Immature natural killer cell (primary cell): ENCODE measurements at regions not wholly inside any gene's neighbourhood (a gene's known extent, or its start where the extent isn't known, plus 50 kb on each side); places are given as distances from the start of the nearest gene placed in this dataset.

Source experiments
- DNase-seq, 3 donors: peaks; one replicate each; pipeline ENCODE4 v3.0.0; 2022; ENCODE audit warnings: mixed read lengths in 1 of 3
- H3K27ac Mint-ChIP-seq, 6 donors: one replicate each; pipeline ENCODE4 v1.8.0; 2020; ENCODE audit warnings: mixed read lengths in 6 of 6, mild to moderate bottlenecking in 5 of 6, inconsistent platforms in 4 of 6, moderate library complexity in 3 of 6
- H3K27me3 Mint-ChIP-seq, 3 donors: one replicate each; pipeline ENCODE4 v1.8.0; 2020 to 2021; ENCODE audit warnings: low read depth in 3 of 3, mild to moderate bottlenecking in 3 of 3, mixed read lengths in 3 of 3, moderate library complexity in 3 of 3, inconsistent platforms in 1 of 3
- H3K36me3 Mint-ChIP-seq, 3 donors: one replicate each; pipeline ENCODE4 v1.8.0; 2020; ENCODE audit warnings: mixed read lengths in 3 of 3, inconsistent platforms in 2 of 3, mild to moderate bottlenecking in 2 of 3
- H3K4me1 Mint-ChIP-seq, 2 donors: one replicate each; pipeline ENCODE4 v1.8.0; 2020; ENCODE audit warnings: inconsistent platforms in 2 of 2, mild to moderate bottlenecking in 2 of 2, mixed read lengths in 2 of 2, moderate library complexity in 1 of 2
- H3K4me3 Mint-ChIP-seq, 5 donors: one replicate each; pipeline ENCODE4 v1.8.0; 2020; ENCODE audit warnings: mild to moderate bottlenecking in 5 of 5, mixed read lengths in 5 of 5, inconsistent platforms in 3 of 5, moderate library complexity in 3 of 5
- H3K9me3 Mint-ChIP-seq, 6 donors: one replicate each; pipeline ENCODE4 v1.8.0; 2020; ENCODE audit warnings: mild to moderate bottlenecking in 6 of 6, mixed read lengths in 6 of 6, inconsistent platforms in 4 of 6, moderate library complexity in 3 of 6

DNA sequence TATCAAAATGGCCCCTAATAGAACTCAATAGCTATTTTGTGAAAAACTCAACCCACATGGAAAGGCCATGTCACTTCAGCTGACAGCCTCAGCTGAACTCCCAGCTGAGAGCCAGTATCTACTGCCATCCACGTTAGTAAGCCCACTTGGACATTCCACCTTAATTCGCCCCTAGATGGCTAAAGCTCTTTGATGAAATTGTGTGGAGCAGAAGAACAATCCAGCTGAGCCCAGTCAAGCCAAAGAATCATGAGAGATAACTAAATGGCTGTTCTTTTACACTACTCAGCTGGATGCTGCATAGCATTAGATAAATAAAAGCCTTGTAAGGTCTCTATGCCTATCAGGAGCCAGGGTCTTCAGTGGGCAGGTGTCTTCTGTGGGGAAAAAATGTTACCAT, 396.8 kb downstream of the AASDHPPT start:
- H3K27me3 Mint-ChIP-seq = no peaks in the 10 kb centered on the region
- DNase-seq = no peak
- peaks cover 0 to 34% (median 21%) of the 10 kb centered on the region in 6 donors for H3K9me3 Mint-ChIP-seq
- H3K4me3 Mint-ChIP-seq = no peak overlapping the region
- H3K27ac Mint-ChIP-seq = no peak overlapping the region
- H3K4me1 Mint-ChIP-seq = no peaks in the 10 kb centered on the region
- no peaks in the 10 kb centered on the region for H3K36me3 Mint-ChIP-seq

DNA sequence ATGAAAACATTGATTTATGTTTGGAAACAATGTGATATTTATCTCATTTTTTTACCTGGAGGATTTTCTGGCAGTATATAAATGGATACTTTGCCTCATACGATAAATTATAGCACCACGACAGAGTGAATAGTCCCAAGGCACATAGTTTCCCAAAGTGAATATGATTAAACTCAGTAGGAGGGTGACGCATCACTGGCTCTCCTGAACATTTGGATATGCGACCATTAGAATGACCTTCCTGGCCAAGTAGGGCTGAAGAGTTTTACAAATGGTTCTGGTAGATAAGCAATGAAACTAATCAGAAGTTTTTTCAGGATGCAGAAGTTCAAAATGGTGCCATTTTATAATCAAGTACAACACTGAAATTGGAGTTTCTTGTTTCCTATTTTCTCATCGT, 397.7 kb downstream of the AASDHPPT start:
- no peaks in the 10 kb centered on the region for H3K36me3 Mint-ChIP-seq
- no peak for DNase-seq
- no peak overlapping the region for H3K4me3 Mint-ChIP-seq
- no peaks in the 10 kb centered on the region for H3K27me3 Mint-ChIP-seq
- no peak overlapping the region for H3K27ac Mint-ChIP-seq
- no peaks in the 10 kb centered on the region for H3K4me1 Mint-ChIP-seq
- H3K9me3 Mint-ChIP-seq = peaks cover 0 to 43% (median 20%) of the 10 kb centered on the region in 6 donors

DNA sequence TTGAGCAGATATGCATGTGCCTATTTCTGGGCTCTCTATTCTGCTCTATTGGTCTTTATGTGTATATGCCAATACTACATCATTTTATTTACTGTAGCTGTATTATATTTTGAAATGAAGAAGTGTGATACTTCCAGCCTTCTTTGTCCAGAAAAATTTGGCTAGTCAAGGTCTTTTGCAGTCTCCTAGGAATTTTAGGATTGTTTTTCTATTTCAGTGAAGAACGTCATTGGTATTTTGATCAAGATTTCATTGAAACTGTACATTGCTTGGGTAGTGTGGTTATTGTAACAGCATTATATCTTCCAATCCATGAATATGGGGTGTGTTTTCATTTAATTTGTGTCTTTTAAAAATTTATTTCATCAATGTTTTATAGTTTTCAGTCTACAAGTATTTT, 400.3 kb downstream of the AASDHPPT start:
- no peak overlapping the region for H3K4me3 Mint-ChIP-seq
- H3K9me3 Mint-ChIP-seq = peaks cover 1 to 45% (median 22%) of the 10 kb centered on the region in 6 donors
- H3K27ac Mint-ChIP-seq = no peak overlapping the region

DNA sequence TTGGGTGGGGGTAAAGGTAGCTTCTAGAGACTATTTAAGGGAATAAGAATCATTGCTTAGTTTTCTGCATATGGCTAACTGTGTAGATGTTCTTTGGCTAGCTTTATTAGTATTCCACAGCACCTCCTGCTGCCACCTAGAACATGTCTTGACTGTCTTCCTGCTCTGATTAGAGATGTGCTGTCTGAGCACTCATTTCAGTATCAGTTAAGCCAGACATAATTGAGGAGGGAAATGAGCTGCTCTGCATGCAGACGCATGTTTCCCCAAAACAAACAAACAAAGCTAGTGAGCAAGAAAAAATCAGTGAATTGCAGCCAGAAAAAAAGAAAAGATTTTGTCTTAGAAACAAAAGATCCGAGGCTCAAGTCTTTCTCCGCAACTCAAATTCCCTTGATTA, 402.2 kb downstream of the AASDHPPT start:
- H3K36me3 Mint-ChIP-seq = no peaks in the 10 kb centered on the region
- H3K27ac Mint-ChIP-seq = no peak overlapping the region
- no peaks in the 10 kb centered on the region for H3K27me3 Mint-ChIP-seq
- H3K9me3 Mint-ChIP-seq = peaks cover 1 to 39% (median 20%) of the 10 kb centered on the region in 6 donors
- no peak overlapping the region for H3K4me3 Mint-ChIP-seq
- H3K4me1 Mint-ChIP-seq = no peaks in the 10 kb centered on the region
- DNase-seq = no peak

More for the DNA sequence above, 400.3 kb downstream of the AASDHPPT start:
- no peaks in the 10 kb centered on the region for H3K27me3 Mint-ChIP-seq
- H3K4me1 Mint-ChIP-seq = no peaks in the 10 kb centered on the region
- H3K36me3 Mint-ChIP-seq = no peaks in the 10 kb centered on the region
- no peak for DNase-seq

DNA sequence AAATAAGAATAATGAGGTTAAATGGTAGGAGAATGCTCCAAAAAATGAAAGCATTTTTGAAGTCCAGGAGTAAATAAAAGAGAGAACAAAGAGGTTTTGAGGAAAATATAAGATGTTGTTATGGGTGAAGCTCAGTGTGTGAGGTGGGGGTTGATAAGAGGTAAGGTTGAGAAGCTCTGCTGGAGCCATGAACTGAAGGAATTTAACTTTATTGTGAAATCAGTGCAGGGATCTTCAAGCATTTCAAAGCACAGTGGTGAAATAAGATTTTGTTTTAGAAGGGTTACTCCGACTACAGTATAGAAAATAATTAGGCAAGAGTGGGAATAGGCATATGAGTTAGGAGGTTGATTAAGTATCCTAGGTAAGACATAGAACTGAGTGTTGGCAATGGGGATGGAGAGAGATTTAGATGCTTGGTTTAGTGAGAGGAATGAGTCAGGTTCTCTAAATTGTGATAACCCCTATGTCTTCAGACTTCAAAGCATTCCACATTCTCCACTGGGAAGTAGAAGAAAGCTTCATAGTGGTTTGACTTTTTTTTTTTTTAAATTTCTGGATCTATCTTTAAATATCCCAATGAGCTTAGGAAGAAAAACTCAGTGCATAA, 403.2 kb downstream of the AASDHPPT start:
- Mint-ChIP-seq H3K36me3 (no peaks in the 10 kb centered on the region), H3K27me3 (peaks cover 0 to 2% (median 0%) of the 10 kb centered on the region in 3 donors), H3K4me1 (no peaks in the 10 kb centered on the region), H3K4me3 (no peak overlapping the region), H3K27ac (no peak overlapping the region), H3K9me3 (peaks cover 1 to 39% (median 18%) of the 10 kb centered on the region in 6 donors)
- DNase-seq = no peak

DNA sequence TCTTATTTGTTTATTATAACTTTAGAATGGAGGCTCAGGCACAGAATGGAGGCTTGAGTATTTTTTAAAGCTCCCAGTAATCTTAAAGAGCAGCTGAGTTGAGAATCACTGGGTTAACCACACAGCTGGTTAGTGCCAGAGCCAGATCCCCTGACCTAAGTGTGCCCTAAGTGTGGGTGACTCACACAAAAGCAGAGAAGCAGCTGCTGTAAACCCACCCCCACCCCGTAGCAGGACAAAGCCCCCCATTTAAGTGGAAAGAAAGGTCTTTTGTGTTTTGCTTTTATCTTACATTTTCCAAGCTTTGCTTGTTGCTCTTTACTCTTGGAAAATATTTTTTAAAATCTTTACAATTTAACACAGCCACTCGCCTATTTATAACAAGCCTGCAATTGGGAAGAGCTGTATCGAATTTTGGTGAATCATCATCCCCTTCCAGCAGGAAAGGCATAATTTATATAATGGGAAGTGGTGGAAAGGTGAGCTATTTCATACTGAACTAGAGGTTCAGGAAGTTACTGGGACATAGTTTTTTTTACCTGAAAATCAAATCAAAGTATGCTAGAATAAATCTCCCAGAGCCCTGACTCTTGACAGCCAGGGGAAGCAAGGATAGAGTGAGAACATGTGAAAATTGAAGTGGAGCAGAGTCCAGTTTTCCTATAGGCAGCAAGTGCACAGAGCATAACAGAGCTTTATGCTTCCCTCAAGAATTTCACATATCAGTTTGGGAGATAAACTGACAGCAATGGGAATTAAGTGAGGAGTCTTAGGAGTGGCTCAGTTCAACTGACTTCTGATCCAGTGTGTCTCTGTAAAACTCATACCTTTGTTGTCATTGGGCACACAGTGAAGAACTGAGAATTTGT, 405.7 kb downstream of the AASDHPPT start:
- H3K4me1 Mint-ChIP-seq = no peaks in the 10 kb centered on the region
- H3K4me3 Mint-ChIP-seq = no peak overlapping the region
- H3K27ac Mint-ChIP-seq = no peak overlapping the region
- no peaks in the 10 kb centered on the region for H3K36me3 Mint-ChIP-seq
- no peak for DNase-seq
- peaks cover 5 to 24% (median 17%) of the 10 kb centered on the region in 6 donors for H3K9me3 Mint-ChIP-seq
- peaks cover 0 to 2% (median 0%) of the 10 kb centered on the region in 3 donors for H3K27me3 Mint-ChIP-seq

DNA sequence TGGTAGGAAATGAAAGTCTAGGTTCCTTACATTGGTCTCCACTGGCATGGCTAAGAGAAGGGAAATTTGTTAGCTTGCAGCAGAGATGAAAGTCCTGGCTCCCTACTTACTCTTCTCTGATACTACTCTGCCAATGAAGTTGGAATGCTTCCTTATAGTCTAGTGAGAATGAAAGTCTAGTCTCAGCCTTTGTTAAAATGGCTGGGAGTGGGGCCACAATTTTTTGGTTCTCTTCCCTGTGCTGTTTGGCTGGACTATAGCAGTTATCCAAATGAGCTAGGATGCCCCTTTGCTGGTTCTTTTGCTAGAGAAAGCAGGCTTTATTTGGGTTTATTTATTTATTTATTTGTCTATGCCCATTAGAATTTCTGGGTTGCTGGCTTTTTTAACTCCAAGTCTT, 414.3 kb downstream of the AASDHPPT start:
- H3K4me1 Mint-ChIP-seq = no peaks in the 10 kb centered on the region
- H3K27ac Mint-ChIP-seq = no peak overlapping the region
- H3K36me3 Mint-ChIP-seq = peaks cover 0 to 4% (median 0%) of the 10 kb centered on the region in 3 donors
- no peak for DNase-seq
- H3K4me3 Mint-ChIP-seq = no peak overlapping the region
- H3K9me3 Mint-ChIP-seq = peaks cover 14 to 32% (median 20%) of the 10 kb centered on the region in 6 donors
- H3K27me3 Mint-ChIP-seq = no peaks in the 10 kb centered on the region

DNA sequence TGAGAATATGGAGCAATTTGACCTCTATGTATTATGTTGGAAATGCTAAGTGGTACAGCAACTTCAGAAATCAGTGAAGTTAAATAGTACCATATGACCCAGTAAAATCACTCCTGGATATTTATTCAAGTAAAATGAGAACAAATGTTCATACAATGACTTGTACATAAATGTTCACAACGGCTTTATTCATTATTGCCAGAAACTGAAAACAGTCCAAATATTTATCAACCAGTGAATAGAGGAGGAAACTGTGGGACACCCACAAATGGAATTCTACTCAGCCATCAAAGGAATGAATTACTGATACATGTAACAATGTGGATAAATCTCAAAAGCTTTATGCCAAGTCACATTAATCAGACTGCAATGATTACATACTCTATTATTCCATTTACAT, 416.3 kb downstream of the AASDHPPT start:
- H3K4me3 Mint-ChIP-seq = no peak overlapping the region
- peaks cover 14 to 33% (median 22%) of the 10 kb centered on the region in 6 donors for H3K9me3 Mint-ChIP-seq
- no peak overlapping the region for H3K27ac Mint-ChIP-seq
- H3K36me3 Mint-ChIP-seq = peaks cover 0 to 4% (median 0%) of the 10 kb centered on the region in 3 donors
- no peak for DNase-seq
- no peaks in the 10 kb centered on the region for H3K4me1 Mint-ChIP-seq
- H3K27me3 Mint-ChIP-seq = no peaks in the 10 kb centered on the region

DNA sequence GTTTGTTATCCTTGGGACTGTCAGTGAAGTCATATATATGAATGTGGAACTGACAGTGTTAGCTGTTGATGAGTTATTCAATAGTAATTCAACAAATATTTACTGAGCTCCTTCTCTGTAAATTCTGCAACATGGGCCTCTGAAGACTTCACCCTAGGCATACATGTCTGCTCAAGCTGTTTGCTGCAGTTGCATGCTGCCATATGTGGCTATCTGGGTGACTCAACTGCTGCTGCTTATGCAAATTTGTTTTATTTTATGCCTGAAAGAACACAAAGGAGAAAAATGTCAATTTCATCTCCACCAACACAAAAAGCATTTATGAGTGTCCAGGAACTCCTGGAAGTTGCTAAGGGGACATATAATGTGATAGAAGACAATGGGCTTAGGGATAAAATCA, 417.6 kb downstream of the AASDHPPT start:
- H3K36me3 Mint-ChIP-seq = peaks cover 0 to 4% (median 0%) of the 10 kb centered on the region in 3 donors
- H3K4me3 Mint-ChIP-seq = no peak overlapping the region
- H3K27ac Mint-ChIP-seq = no peak overlapping the region
- no peaks in the 10 kb centered on the region for H3K4me1 Mint-ChIP-seq
- H3K9me3 Mint-ChIP-seq = peaks cover 15 to 31% (median 20%) of the 10 kb centered on the region in 6 donors
- no peaks in the 10 kb centered on the region for H3K27me3 Mint-ChIP-seq
- DNase-seq = no peak

DNA sequence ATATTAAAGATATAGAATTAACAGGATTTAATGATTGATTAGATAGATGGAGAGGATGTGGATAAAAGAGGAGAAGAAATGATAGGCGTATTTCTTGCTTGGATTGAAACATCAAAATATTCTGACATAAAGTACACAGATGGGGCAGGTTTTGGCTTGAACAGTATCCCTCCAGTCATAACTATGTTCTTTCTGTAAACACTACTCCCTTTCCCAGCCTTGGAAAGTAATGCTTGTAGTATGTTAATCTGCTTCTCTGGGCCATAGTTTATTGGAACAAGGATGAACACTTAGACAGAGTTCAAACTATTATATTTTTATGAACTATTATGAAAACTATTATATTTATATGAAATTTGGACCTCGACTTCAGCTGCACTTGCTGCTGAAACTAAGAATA, 419.2 kb downstream of the AASDHPPT start:
- Mint-ChIP-seq H3K27ac (no peak overlapping the region), H3K27me3 (no peaks in the 10 kb centered on the region), H3K4me1 (no peaks in the 10 kb centered on the region), H3K9me3 (peaks cover 16 to 30% (median 19%) of the 10 kb centered on the region in 6 donors), H3K4me3 (no peak overlapping the region), H3K36me3 (peaks cover 0 to 4% (median 0%) of the 10 kb centered on the region in 3 donors)
- no peak for DNase-seq

DNA sequence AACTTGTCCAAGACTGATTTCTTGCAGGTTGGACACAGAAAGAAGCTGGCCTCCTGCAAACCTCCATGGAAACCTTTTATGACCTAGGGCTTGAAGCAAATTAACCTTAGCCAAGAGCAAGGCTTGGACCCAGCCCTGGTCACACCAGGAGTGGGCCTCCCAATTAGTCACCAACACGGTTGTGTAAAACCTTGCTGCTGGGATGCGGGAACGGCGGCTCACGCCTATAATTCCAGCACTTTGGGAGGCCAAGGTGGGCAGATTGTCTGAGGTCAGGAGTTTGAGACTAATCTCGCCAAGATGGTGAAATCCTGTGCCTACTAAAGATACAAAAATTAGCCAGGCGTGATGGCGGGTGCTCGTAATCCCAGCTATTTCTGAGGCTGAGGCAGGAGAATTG, 419.9 kb downstream of the AASDHPPT start:
- Mint-ChIP-seq H3K36me3 (peaks cover 0 to 3% (median 0%) of the 10 kb centered on the region in 3 donors), H3K4me1 (no peaks in the 10 kb centered on the region), H3K9me3 (peaks cover 12 to 30% (median 19%) of the 10 kb centered on the region in 6 donors), H3K27ac (no peak overlapping the region), H3K27me3 (no peaks in the 10 kb centered on the region), H3K4me3 (no peak overlapping the region)
- DNase-seq = no peak

DNA sequence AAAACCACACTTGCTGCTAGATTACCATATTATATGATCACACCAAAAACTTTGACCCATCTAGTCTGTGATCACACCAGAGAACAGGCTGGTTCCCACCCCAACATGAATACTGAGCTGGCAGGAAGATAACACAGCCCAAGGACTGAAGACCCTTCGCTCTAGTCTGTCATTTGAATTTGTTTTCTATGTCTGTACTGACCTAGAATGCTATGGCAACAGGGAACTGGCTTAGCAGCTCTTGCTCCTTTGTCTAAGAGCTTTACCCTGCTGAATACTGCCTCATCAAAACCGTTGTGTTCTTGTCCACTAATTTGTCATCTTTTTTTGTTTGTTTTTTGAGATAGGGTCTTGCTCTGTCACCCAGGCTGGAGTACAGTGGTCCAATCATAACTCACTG, 420.4 kb downstream of the AASDHPPT start:
- Mint-ChIP-seq H3K27ac (no peak overlapping the region), H3K4me1 (no peaks in the 10 kb centered on the region), H3K4me3 (no peak overlapping the region), H3K9me3 (peaks cover 9 to 27% (median 17%) of the 10 kb centered on the region in 6 donors), H3K27me3 (no peaks in the 10 kb centered on the region), H3K36me3 (no peaks in the 10 kb centered on the region)
- no peak for DNase-seq

DNA sequence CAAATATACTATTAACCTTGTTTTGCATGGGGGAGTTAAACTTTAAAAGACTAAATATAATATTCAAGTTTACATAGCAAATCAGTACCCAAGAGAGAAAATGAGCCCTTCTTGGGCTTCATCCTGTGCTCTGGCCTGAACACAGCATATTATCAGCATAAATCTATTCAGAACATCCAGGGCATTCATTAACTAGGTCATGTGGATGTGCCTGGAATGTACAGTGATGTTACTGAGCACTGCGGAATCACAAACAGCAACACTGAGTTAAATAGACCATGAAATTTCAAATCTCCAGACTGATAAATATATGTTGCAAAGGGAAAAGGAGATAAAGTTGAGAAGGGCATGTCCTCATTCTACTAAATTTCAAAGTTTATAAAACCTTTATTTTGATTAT, 426.4 kb downstream of the AASDHPPT start:
- no peaks in the 10 kb centered on the region for H3K27me3 Mint-ChIP-seq
- H3K27ac Mint-ChIP-seq = no peak overlapping the region

DNA sequence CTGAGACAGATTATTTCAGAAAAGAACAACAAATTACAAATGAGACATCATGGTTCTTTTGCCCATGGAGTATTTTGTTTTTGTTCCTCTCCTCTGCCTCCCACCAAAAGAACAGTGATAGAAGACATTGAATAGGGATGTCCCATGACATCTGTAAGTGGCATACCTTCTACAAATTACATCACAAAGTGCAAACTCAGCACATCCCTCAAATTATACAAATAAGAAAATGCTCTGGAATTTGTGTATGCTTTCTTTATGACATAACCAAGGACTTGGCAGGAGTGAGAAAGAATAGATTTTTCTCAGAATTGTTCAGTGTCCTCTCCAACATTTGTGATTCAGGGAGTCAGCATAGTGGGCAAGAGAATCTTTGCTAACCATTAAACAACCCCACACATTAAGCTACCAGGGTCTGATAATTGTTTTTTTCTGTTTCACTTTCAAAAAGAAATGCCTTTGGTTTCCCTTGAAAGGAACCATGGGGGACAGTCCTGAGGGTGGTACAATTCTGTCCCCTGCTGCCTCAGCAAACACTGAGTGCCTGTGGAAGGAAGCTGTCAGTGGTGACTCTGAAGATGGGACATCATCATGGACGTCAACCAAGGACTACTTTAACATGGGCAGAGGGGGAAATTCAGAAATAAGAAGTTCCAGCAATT, 430.3 kb downstream of the AASDHPPT start:
- H3K27me3 Mint-ChIP-seq = peaks cover 0 to 2% (median 0%) of the 10 kb centered on the region in 3 donors
- H3K36me3 Mint-ChIP-seq = peaks cover 0 to 3% (median 0%) of the 10 kb centered on the region in 3 donors
- H3K4me3 Mint-ChIP-seq = no peak overlapping the region
- H3K9me3 Mint-ChIP-seq = peaks cover 15 to 53% (median 28%) of the 10 kb centered on the region in 6 donors
- H3K27ac Mint-ChIP-seq = no peak overlapping the region
- DNase-seq = no peak
- no peaks in the 10 kb centered on the region for H3K4me1 Mint-ChIP-seq

More for the DNA sequence above, 426.4 kb downstream of the AASDHPPT start:
- H3K9me3 Mint-ChIP-seq = peaks cover 9 to 43% (median 31%) of the 10 kb centered on the region in 6 donors
- H3K36me3 Mint-ChIP-seq = no peaks in the 10 kb centered on the region
- no peak overlapping the region for H3K4me3 Mint-ChIP-seq
- no peaks in the 10 kb centered on the region for H3K4me1 Mint-ChIP-seq
- no peak for DNase-seq
